Osteoblast (primary cell): ENCODE measurements at regions not wholly inside any gene's neighbourhood (a gene's known extent, or its start where the extent isn't known, plus 50 kb on each side); places are given as distances from the start of the nearest gene placed in this dataset.

Experiments used
- DNase-seq: peaks from one replicate; pipeline ENCODE4 v3.0.0; 2011; ENCODE audit warnings: low spot score, mixed read lengths; ENCODE audit not compliant: insufficient read length; ENCODE audit errors: missing footprints
- H2AFZ ChIP-seq: 2 replicates; pipeline ENCODE4 v1.6.0; 2011; ENCODE audit warnings: mild to moderate bottlenecking, low read length
- H3K27ac ChIP-seq: 2 replicates; pipeline ENCODE4 v1.5.1; 2011; ENCODE audit warnings: mild to moderate bottlenecking, low read depth, low read length, moderate library complexity
- H3K27me3 ChIP-seq: 2 replicates; pipeline ENCODE4 v1.6.0; 2012; ENCODE audit warnings: mild to moderate bottlenecking, control low read depth, inconsistent platforms, low read length, moderate library complexity; ENCODE audit not compliant: insufficient read depth
- H3K36me3 ChIP-seq: 2 replicates; pipeline ENCODE4 v1.5.1; 2011; ENCODE audit warnings: mild to moderate bottlenecking, low read length, control low read depth, moderate library complexity; ENCODE audit not compliant: insufficient read depth
- H3K4me1 ChIP-seq: 2 replicates; pipeline ENCODE4 v1.5.1; 2011; ENCODE audit warnings: mild to moderate bottlenecking, low read length, control low read depth, moderate library complexity; ENCODE audit not compliant: insufficient read depth
- H3K4me2 ChIP-seq: 2 replicates; pipeline ENCODE4 v1.6.0; 2011; ENCODE audit warnings: mild to moderate bottlenecking, low read length; ENCODE audit not compliant: insufficient read depth
- H3K4me3 ChIP-seq: fragments of 200-600 bp; sonication (generic); 3 replicates; pipeline ENCODE4 v1.5.1; 2012; ENCODE audit warnings: mild to moderate bottlenecking, low read length, inconsistent platforms; ENCODE audit not compliant: insufficient read depth
- H3K79me2 ChIP-seq: 2 replicates; pipeline ENCODE4 v1.6.0; 2012; ENCODE audit warnings: mild to moderate bottlenecking, low read length, control low read depth, inconsistent platforms; ENCODE audit not compliant: insufficient read depth
- H3K9me3 ChIP-seq: 2 replicates; pipeline ENCODE4 v1.5.1; 2011; ENCODE audit warnings: low read depth, low read length, control low read depth
- H4K20me1 ChIP-seq: 2 replicates; pipeline ENCODE4 v1.6.0; 2012; ENCODE audit warnings: mild to moderate bottlenecking, low read length, control low read depth; ENCODE audit not compliant: insufficient read depth
- CTCF ChIP-seq: IDR thresholded peaks from 2 replicates; pipeline ENCODE4 v1.5.1; 2011; ENCODE audit warnings: mild to moderate bottlenecking, low read depth, low read length, moderate library complexity; ENCODE audit errors: extremely low read depth

GRCh38 chr16:86825631-86826030, 247.3 kb downstream of the FOXL1 start:
- no peak for DNase-seq
- no peak overlapping the region for H3K27ac ChIP-seq
- H3K4me1 ChIP-seq, result peaks cover 28% of the 10 kb centered on the region
- H3K4me2 ChIP-seq, result no peak overlapping the region
- H3K36me3 ChIP-seq, result no peaks in the 10 kb centered on the region
- no peaks in the 10 kb centered on the region for H3K79me2 ChIP-seq
- no peak for TF ChIP-seq CTCF
- H3K9me3 ChIP-seq, result no peaks in the 10 kb centered on the region
- H3K27me3 ChIP-seq, result peaks cover 13% of the 10 kb centered on the region
- no peaks in the 10 kb centered on the region for H4K20me1 ChIP-seq
- no peak overlapping the region for H2AFZ ChIP-seq
- no peak overlapping the region for H3K4me3 ChIP-seq

DNA sequence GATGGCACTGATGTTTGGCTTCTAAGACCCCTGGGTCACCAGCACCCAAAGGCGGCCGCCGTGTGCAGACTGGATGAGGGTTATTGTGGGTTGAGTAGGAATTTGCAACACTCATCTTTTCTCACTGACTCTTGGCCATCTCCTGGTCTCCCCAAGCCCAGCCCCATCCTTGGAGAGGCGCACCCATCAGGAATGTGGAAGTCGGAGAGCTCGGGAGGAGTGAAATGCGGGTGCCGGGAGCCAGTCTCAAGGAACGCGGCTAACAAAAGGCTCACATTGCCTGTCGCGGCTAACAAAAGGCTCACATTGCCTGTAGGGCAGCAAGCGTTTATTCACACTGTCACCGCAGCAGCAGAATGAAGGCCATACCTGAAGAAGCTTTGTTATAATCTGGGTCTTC, 248.6 kb downstream of the FOXL1 start:
- Histone ChIP-seq H3K79me2 (no peaks in the 10 kb centered on the region), H3K4me3 (no peak overlapping the region), H3K27me3 (peaks cover 13% of the 10 kb centered on the region), H3K9me3 (no peaks in the 10 kb centered on the region), H3K36me3 (no peaks in the 10 kb centered on the region), H3K27ac (no peak overlapping the region), H3K4me1 (peaks cover 28% of the 10 kb centered on the region), H2AFZ (no peak overlapping the region), H3K4me2 (no peak overlapping the region), H4K20me1 (no peaks in the 10 kb centered on the region)
- TF ChIP-seq CTCF, result no peak
- no peak for DNase-seq

DNA sequence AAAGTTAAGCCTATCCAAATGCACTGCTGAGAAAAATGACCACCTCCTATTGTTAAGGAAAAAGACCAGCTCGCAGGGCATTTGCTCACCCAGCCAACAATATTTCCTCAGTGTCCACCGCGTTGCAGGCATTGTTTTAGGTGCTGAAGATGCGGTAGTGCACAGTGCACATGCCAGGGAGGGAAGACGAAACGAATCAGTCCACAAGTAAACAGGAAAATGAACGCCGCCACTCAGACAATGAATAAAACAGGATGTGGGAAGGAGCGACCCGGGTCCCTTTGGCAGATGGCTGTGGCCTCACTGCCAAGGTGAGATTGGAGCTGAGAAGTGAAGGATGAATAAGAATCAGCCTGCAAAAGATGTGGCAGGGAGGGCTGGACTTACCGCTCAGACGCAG, 249.2 kb downstream of the FOXL1 start:
- Histone ChIP-seq H3K27ac (no peak overlapping the region), H3K9me3 (no peaks in the 10 kb centered on the region), H3K4me1 (peaks cover 28% of the 10 kb centered on the region), H3K79me2 (no peaks in the 10 kb centered on the region), H3K4me3 (no peak overlapping the region), H3K27me3 (peaks cover 13% of the 10 kb centered on the region), H2AFZ (no peak overlapping the region), H4K20me1 (no peaks in the 10 kb centered on the region), H3K4me2 (no peak overlapping the region), H3K36me3 (no peaks in the 10 kb centered on the region)
- DNase-seq, result no peak
- TF ChIP-seq CTCF, result no peak

GRCh38 chr16:86828202-86828601, 249.9 kb downstream of the FOXL1 start:
- H3K4me2 ChIP-seq, result no peak overlapping the region
- peaks cover 24% of the 10 kb centered on the region for H3K4me1 ChIP-seq
- no peaks in the 10 kb centered on the region for H3K36me3 ChIP-seq
- no peaks in the 10 kb centered on the region for H3K9me3 ChIP-seq
- no peaks in the 10 kb centered on the region for H4K20me1 ChIP-seq
- DNase-seq, result no peak
- peaks cover 13% of the 10 kb centered on the region for H3K27me3 ChIP-seq
- no peak overlapping the region for H3K27ac ChIP-seq
- no peaks in the 10 kb centered on the region for H3K79me2 ChIP-seq
- no peak overlapping the region for H2AFZ ChIP-seq
- no peak for TF ChIP-seq CTCF
- no peak overlapping the region for H3K4me3 ChIP-seq
